ENCODE measurements at regions not wholly inside any gene's neighbourhood (a gene's known extent, or its start where the extent isn't known, plus 50 kb on each side); places are given as distances from the start of the nearest gene placed in this dataset.

GRCh38 chr7:41520445-41520844 is 182.4 kb downstream of the INHBA start:
- no peak for DNase-seq

- DNase-seq = no peak
Measured at GRCh38 chr7:41517771-41518170, 185.1 kb downstream of the INHBA start.

GRCh38 chr7:41508755-41509154 is 194.1 kb downstream of the INHBA start:
- DNase-seq = no peak

- DNase-seq = no peak
Measured at GRCh38 chr7:41507686-41508268, 195.1 kb downstream of the INHBA start.

- DNase-seq = no peak
Measured at GRCh38 chr7:41504214-41504980, 198.5 kb downstream of the INHBA start.

- no peak for DNase-seq
Measured at GRCh38 chr7:41503438-41503837, 199.5 kb downstream of the INHBA start.

GRCh38 chr7:41501466-41501865 is 201.4 kb downstream of the INHBA start:
- no peak for DNase-seq

GRCh38 chr7:41501006-41501405 is 201.9 kb downstream of the INHBA start:
- no peak for DNase-seq

- no peak for DNase-seq
Measured at GRCh38 chr7:41492603-41493002, 210.3 kb downstream of the INHBA start.

- no peak for DNase-seq
Measured at GRCh38 chr7:41491883-41492471, 210.9 kb downstream of the INHBA start.

GRCh38 chr7:41491308-41491707 is 211.6 kb downstream of the INHBA start:
- DNase-seq = no peak

- DNase-seq = no peak
Measured at GRCh38 chr7:41489885-41490284, 213.0 kb downstream of the INHBA start.

GRCh38 chr7:41487229-41487940 is 215.5 kb downstream of the INHBA start:
- DNase-seq = no peak

DNA sequence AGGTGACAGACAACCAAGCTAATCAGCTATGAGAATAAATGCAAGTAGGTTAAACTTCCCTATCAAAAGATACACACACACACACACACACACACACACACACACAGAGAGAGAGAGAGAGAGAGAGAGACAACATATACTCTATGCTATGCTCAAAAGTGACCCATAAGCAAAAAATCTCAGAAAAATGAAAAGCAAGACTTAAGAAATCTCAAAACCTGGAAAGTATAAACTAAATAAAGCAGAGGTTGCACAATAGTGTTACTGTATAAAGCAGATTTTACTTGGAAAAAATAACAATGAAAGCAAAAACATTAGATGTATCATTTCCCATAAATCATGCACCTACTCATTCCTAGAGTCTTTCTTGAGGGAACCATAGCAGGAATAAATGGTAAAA is 221.5 kb downstream of the INHBA start:
- no peak for DNase-seq

DNA sequence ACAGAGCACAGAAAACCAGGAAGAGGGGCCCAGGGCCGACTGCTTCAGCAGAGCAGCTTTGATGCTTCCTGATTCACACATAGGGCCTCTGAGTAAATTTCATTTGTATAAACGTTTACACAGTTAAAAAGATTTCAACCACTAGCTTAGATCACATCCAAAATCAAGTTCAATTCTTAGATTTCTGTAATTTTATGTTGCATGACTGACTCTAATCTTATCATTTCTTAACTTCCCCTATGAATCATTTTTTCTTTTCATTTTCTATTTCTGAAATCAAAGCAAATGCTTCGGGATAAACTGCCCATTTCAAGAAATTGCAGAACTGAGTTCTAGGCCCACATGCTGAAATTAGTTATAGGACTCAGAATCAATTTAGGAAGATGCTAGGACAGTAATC is 224.7 kb downstream of the INHBA start:
- DNase-seq = peak in 3 of 4 experiments; percentile 46 to 56 (median 49)

- no peak for DNase-seq
Measured at GRCh38 chr7:41476460-41476803, 226.5 kb downstream of the INHBA start.

- DNase-seq = peak in 2 of 4 experiments; percentile 51 to 55
Measured at GRCh38 chr7:41475801-41476459, 227.0 kb downstream of the INHBA start.

GRCh38 chr7:41472427-41473125 is 230.3 kb downstream of the INHBA start:
- peak in 1 of 4 experiments; percentile 11 for DNase-seq

DNA sequence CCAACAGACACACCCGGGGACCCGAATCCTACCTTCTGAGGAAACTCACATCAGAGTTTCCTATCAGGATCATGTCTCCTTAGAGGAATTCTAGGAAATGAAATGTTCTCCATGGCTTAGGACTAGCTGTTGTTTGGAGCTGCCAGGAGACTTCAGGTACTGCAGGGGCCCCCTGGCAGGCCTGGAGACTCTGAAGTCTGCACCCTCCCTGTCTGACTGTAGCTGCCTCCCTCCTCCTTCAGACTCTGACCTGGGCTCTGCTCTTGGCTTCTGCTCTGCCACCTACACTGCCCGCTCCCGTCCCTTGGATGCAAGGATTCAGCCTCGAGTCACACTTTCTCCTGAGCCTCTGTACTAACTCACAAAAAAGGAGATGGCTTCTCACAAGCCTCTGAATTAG is 232.8 kb downstream of the INHBA start:
- DNase-seq = no peak

- DNase-seq = no peak
Measured at GRCh38 chr7:41467596-41467995, 235.3 kb downstream of the INHBA start.

- DNase-seq = no peak
Measured at GRCh38 chr7:41466760-41467384, 236.0 kb downstream of the INHBA start.

- no peak for DNase-seq
Measured at GRCh38 chr7:41465571-41465970, 237.3 kb downstream of the INHBA start.
